WI38 (cell line): ENCODE measurements at regions not wholly inside any gene's neighbourhood (a gene's known extent, or its start where the extent isn't known, plus 50 kb on each side); places are given as distances from the start of the nearest gene placed in this dataset.
"Not testable (repeated sequence)": the region's sequence is repeated elsewhere in the genome, so short reads cannot be mapped to it uniquely, and the experiment has no call there.

Experiments used
- H3K4me3 ChIP-seq: 2 replicates; pipeline ENCODE4 v1.5.1; 2011; ENCODE audit warnings: low read depth, mild to moderate bottlenecking, control low read depth, low read length
- CTCF ChIP-seq: IDR thresholded peaks from 2 replicates; pipeline ENCODE4 v1.5.1; 2012; ENCODE audit warnings: low read depth, mild to moderate bottlenecking, control low read depth, low read length

DNA sequence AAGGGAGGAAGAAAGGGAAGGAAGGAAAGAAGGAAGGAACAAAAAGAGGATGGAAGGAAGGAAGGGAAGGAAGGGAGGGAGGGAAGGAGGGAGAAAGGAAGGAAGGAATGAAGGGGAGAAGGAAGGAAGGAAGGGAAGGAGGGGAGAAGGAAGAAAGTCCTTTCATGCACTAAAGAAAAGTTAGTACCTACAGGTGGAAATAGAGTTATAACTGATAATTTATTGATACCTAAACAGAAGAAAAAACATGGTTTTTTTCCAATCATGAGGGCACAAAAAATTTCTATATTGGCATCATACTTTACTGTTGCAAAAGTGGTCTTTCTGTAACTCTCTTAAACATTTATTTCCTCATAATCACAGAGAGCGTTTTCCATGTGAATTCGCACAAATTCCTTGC is 659.4 kb downstream of the MAFB start:
- no peak for TF ChIP-seq CTCF
- H3K4me3 ChIP-seq, result no peak overlapping the region

DNA sequence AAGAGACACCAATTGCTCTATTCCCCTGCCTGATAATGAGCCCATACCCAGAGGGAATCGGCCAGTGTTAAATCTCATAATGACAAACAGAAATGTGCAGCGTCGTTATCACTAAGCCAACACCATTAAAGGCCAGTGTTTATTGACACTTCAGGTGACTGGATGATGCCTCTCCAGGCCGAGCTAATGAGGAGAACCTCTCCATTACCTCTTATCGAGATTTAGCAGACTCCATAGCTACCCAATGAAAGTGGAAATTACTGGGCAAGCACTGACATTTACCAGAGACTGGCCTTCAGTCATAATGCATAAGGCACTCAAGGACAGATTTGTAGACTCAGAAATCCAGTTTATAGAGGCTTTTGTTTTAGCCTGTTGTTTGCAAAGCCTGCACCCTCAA is 669.5 kb downstream of the MAFB start:
- H3K4me3 ChIP-seq, result no peak overlapping the region
- no peak for TF ChIP-seq CTCF

GRCh38 chr20:40017765-40018164 is 671.3 kb downstream of the MAFB start:
- TF ChIP-seq CTCF, result no peak
- no peak overlapping the region for H3K4me3 ChIP-seq

GRCh38 chr20:40016890-40017289 is 672.1 kb downstream of the MAFB start:
- TF ChIP-seq CTCF, result no peak
- no peak overlapping the region for H3K4me3 ChIP-seq

DNA sequence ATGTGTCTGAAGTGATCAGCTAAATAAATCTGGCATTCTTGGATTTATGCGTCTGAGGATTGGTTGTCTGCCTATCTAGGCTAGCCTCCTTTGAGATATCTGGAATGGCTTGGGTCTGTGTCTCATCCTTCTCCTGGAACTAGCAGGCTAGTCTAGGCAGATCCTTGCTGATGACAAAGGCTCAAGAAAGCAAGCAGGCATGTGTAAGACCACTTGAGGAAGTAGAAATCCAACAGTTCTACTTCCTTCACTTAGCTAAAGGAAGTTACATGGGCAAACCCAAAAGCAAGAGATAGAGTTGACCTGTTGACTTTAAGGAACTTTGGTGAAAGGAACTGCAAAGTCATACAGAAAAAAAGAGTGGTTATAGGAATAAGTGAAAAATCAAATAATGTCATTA is 672.6 kb downstream of the MAFB start:
- H3K4me3 ChIP-seq, result no peak overlapping the region
- no peak for TF ChIP-seq CTCF

GRCh38 chr20:40012026-40012425 is 677.0 kb downstream of the MAFB start:
- H3K4me3 ChIP-seq, result not testable (repeated sequence)

- no peak for TF ChIP-seq CTCF
- H3K4me3 ChIP-seq, result no peak overlapping the region
Observed at GRCh38 chr20:40010483-40010882, 678.6 kb downstream of the MAFB start.

GRCh38 chr20:40009542-40009941 is 679.5 kb downstream of the MAFB start:
- H3K4me3 ChIP-seq, result no peak overlapping the region
- TF ChIP-seq CTCF, result no peak
